ENCODE measurements at regions not wholly inside any gene's neighbourhood (a gene's known extent, or its start where the extent isn't known, plus 50 kb on each side); places are given as distances from the start of the nearest gene placed in this dataset.

GRCh38 chr5:89421035-89421434 is 538.1 kb upstream of the MEF2C start:
- Histone ChIP-seq H2BK20ac (ENCODE audit: low read length) (no peak overlapping the region), H4K91ac (replicated peaks; ENCODE audit: insufficient read length, low read length) (no peak overlapping the region), H4K5ac (ENCODE audit: insufficient read length, low read depth, low read length) (no peak overlapping the region), H3K18ac (ENCODE audit: extremely low read depth, low read length) (no peak overlapping the region), H3K79me1 (ENCODE audit: low read depth, low read length) (no peaks in the 10 kb centered on the region), H3K14ac (ENCODE audit: insufficient read length) (no peak overlapping the region), H3K4me1 (replicated peaks in 1 of 4; ENCODE audit: control insufficient read depth in 3 of 4, insufficient read depth in 4 of 4, low read length in 3 of 4) (no peaks in the 10 kb centered on the region; a peak in 1 of 7 replicates), H3K4me2 (ENCODE audit: insufficient read depth in 1 of 2, low read depth in 2 of 2, low read length in 2 of 2) (no peak overlapping the region), H3K4ac (replicated peaks; ENCODE audit: insufficient read length, low read depth, low read length) (no peak overlapping the region), H3K9me3 (ENCODE audit: insufficient read depth in 2 of 2, low read depth in 1 of 2, low read length in 1 of 2) (no peaks in the 10 kb centered on the region), H2BK15ac (ENCODE audit: low read length) (no peak overlapping the region), H3K56ac (replicated peaks; ENCODE audit: insufficient read length, low read depth, low read length) (no peak overlapping the region), H2AK5ac (ENCODE audit: low read depth, low read length) (no peak overlapping the region), H3K79me2 (ENCODE audit: control insufficient read depth in 1 of 2, insufficient read depth in 2 of 2, low read length in 2 of 2) (no peaks in the 10 kb centered on the region), H4K8ac (ENCODE audit: extremely low read depth, insufficient read depth, low read length) (no peak overlapping the region), H2BK12ac (ENCODE audit: low read depth, low read length) (no peak overlapping the region), H3K27me3 (replicated peaks in 1 of 4; ENCODE audit: control insufficient read depth in 3 of 4, extremely low read depth in 1 of 4, insufficient read depth in 3 of 4, low read length in 3 of 4) (no peaks in the 10 kb centered on the region), H3K27ac (ENCODE audit: low read depth, low read length) (no peak overlapping the region), H3K4me3 (ENCODE audit: extremely low read depth in 1 of 4, insufficient read depth in 2 of 4, low read depth in 3 of 4, low read length in 4 of 4) (no peak overlapping the region), H3K23ac (ENCODE audit: insufficient read length) (no peak overlapping the region), H2BK5ac (ENCODE audit: low read depth, low read length) (no peak overlapping the region), H4K20me1 (replicated peaks in 1 of 2; ENCODE audit: control insufficient read depth in 1 of 2, insufficient read depth in 2 of 2, low read length in 2 of 2) (no peaks in the 10 kb centered on the region), H2AFZ (ENCODE audit: low read length) (no peak overlapping the region), H3K9ac (replicated peaks in 1 of 4; ENCODE audit: extremely low read depth in 1 of 4, low read depth in 3 of 4, low read length in 3 of 4) (no peak overlapping the region), H2BK120ac (replicated peaks; ENCODE audit: low read depth, low read length) (no peak overlapping the region), H3K36me3 (ENCODE audit: control insufficient read depth in 2 of 4, insufficient read depth in 4 of 4, low read length in 3 of 4) (no peaks in the 10 kb centered on the region), H3K23me2 (ENCODE audit: low read depth, low read length) (no peaks in the 10 kb centered on the region)
- TF ChIP-seq MAX (IDR thresholded peaks at IDR 0.05) = no peak
- TF ChIP-seq SIX5 (IDR thresholded peaks at IDR 0.05; ENCODE audit: low read depth, low read length) = no peak
- TF ChIP-seq TEAD4 (IDR thresholded peaks at IDR 0.05; ENCODE audit: low read depth, low read length) = no peak
- no peak for TF ChIP-seq BRCA1 (IDR thresholded peaks at IDR 0.05; ENCODE audit: low read depth, low read length)
- CTCF ChIA-PET (ENCODE audit: partially characterized antibody) = no interaction called here
- WGBS, 2 experiments (ENCODE audit: extremely low coverage in 1 of 2, insufficient coverage in 1 of 2, insufficient read length in 1 of 2, insufficient replicate concordance in 2 of 2, low coverage in 1 of 2, low lambda C conversion rate in 2 of 2, missing lambda C conversion rate in 1 of 2) = 89% methylated on average over 1 of the region's 1 CpG; no CpG with 5 or more reads in 1 of the 2 experiments
- POLR2A ChIA-PET (ENCODE audit: partially characterized antibody) = no interaction called here
- no peak for DNase-seq (ENCODE audit: low read depth in 1 of 2, low spot score in 2 of 2)
- no peak for FAIRE-seq
